Gastroesophageal sphincter (tissue), 3 donors: ENCODE measurements at regions not wholly inside any gene's neighbourhood (a gene's known extent, or its start where the extent isn't known, plus 50 kb on each side); places are given as distances from the start of the nearest gene placed in this dataset.

ENCODE experiments used
- EP300 ChIP-seq: sonication (generic); formaldehyde crosslinking; IDR thresholded peaks from one replicate; pipeline ENCODE4 v1.6.1; 2017; ENCODE audit warnings: antibody characterized with exemption, mild to moderate bottlenecking
- POLR2A ChIP-seq, 2 donors: fragments of 450-650 bp; IDR thresholded peaks; one replicate each; pipeline ENCODE4 v1.6.1; 2017; ENCODE audit warnings: antibody characterized with exemption in 2 of 2, mild to moderate bottlenecking in 2 of 2, moderate library complexity in 1 of 2
- POLR2AphosphoS5 ChIP-seq: sonication (generic); formaldehyde crosslinking; IDR thresholded peaks from one replicate; pipeline ENCODE4 v1.6.1; 2017; ENCODE audit warnings: antibody characterized with exemption
- TF ChIP-seq, protein P1 (sequence below), 4 experiments: fragments of 200-600 bp in 2 of 4; fragments of 450-650 bp in 2 of 4; sonication (generic) in 1 of 4; IDR thresholded peaks; one replicate each; pipeline ENCODE4 v1.5.1; 2017 to 2019; ENCODE audit warnings: antibody characterized with exemption in 4 of 4, mild to moderate bottlenecking in 2 of 4, moderate library complexity in 2 of 4

DNA sequence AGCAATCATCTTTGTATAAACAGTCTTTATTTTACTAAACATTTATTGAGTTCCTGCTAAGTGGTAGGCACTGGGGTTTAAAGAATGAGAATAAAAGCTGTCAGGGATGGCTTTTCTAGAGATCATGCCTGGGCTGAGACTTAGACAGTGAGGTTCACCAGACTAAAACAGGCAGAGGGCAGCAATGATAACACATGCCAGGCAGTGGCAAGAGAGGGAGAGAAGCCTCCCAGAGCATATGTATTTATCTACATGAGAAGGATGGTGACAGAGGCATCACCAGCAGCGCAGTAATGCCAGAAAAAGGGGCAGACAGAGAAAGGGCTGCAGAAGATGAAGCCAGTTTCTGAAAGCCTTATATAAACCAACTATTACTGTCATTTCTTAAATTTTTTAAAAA lies 121.0 kb upstream of the CCDC180 start:
- TF ChIP-seq POLR2A (IDR thresholded peaks at IDR 0.05): no peak
- TF ChIP-seq, protein P1, sequence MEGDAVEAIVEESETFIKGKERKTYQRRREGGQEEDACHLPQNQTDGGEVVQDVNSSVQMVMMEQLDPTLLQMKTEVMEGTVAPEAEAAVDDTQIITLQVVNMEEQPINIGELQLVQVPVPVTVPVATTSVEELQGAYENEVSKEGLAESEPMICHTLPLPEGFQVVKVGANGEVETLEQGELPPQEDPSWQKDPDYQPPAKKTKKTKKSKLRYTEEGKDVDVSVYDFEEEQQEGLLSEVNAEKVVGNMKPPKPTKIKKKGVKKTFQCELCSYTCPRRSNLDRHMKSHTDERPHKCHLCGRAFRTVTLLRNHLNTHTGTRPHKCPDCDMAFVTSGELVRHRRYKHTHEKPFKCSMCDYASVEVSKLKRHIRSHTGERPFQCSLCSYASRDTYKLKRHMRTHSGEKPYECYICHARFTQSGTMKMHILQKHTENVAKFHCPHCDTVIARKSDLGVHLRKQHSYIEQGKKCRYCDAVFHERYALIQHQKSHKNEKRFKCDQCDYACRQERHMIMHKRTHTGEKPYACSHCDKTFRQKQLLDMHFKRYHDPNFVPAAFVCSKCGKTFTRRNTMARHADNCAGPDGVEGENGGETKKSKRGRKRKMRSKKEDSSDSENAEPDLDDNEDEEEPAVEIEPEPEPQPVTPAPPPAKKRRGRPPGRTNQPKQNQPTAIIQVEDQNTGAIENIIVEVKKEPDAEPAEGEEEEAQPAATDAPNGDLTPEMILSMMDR (IDR thresholded peaks at IDR 0.05): no peak
- no peak for TF ChIP-seq POLR2AphosphoS5
- TF ChIP-seq EP300: no peak
